ENCODE measurements at regions not wholly inside any gene's neighbourhood (a gene's known extent, or its start where the extent isn't known, plus 50 kb on each side); places are given as distances from the start of the nearest gene placed in this dataset.

GRCh38 chr13:22253107-22253506, 582.2 kb downstream of the FGF9 start:
- TF ChIP-seq CTCF (IDR thresholded peaks at IDR 0.05; ENCODE audit: low read depth, low read length) = no peak
- no peak for TF ChIP-seq MYC (IDR thresholded peaks at IDR 0.05; ENCODE audit: low read depth, low read length)
- TF ChIP-seq POLR2A (IDR thresholded peaks at IDR 0.05; ENCODE audit: extremely low read depth, insufficient read length) = no peak
- no peak for TF ChIP-seq MAX (IDR thresholded peaks at IDR 0.05; ENCODE audit: low read depth, low read length)
- no peak overlapping the region for H3K4me3 ChIP-seq (ENCODE audit: low read depth, low read length)
- DNase-seq (ENCODE audit: low read depth) = no peak

GRCh38 chr13:22256111-22256639, 585.3 kb downstream of the FGF9 start:
- DNase-seq (ENCODE audit: low read depth) = no peak
- H3K4me3 ChIP-seq (ENCODE audit: low read depth, low read length) = no peak overlapping the region
- TF ChIP-seq POLR2A (IDR thresholded peaks at IDR 0.05; ENCODE audit: extremely low read depth, insufficient read length) (no peak), MAX (IDR thresholded peaks at IDR 0.05; ENCODE audit: low read depth, low read length) (no peak), CTCF (IDR thresholded peaks at IDR 0.05; ENCODE audit: low read depth, low read length) (no peak)

GRCh38 chr13:22262001-22262885, 591.4 kb downstream of the FGF9 start:
- TF ChIP-seq POLR2A (IDR thresholded peaks at IDR 0.05; ENCODE audit: extremely low read depth, insufficient read length) (no peak), MYC (IDR thresholded peaks at IDR 0.05; ENCODE audit: low read depth, low read length) (no peak), CTCF (IDR thresholded peaks at IDR 0.05; ENCODE audit: low read depth, low read length) (no peak), MAX (IDR thresholded peaks at IDR 0.05; ENCODE audit: low read depth, low read length) (no peak)
- no peak for DNase-seq (ENCODE audit: low read depth)
- no peak overlapping the region for H3K4me3 ChIP-seq (ENCODE audit: low read depth, low read length)

- DNase-seq (ENCODE audit: low read depth) = no peak
- no peak overlapping the region for H3K4me3 ChIP-seq (ENCODE audit: low read depth, low read length)
- no peak for TF ChIP-seq MAX (IDR thresholded peaks at IDR 0.05; ENCODE audit: low read depth, low read length)
- TF ChIP-seq CTCF (IDR thresholded peaks at IDR 0.05; ENCODE audit: low read depth, low read length) = no peak
- no peak for TF ChIP-seq POLR2A (IDR thresholded peaks at IDR 0.05; ENCODE audit: extremely low read depth, insufficient read length)
- no peak for TF ChIP-seq MYC (IDR thresholded peaks at IDR 0.05; ENCODE audit: low read depth, low read length)
Measured at GRCh38 chr13:22263185-22263584, 592.3 kb downstream of the FGF9 start.

GRCh38 chr13:22265563-22265962, 594.7 kb downstream of the FGF9 start:
- TF ChIP-seq POLR2A (IDR thresholded peaks at IDR 0.05; ENCODE audit: extremely low read depth, insufficient read length) = no peak
- TF ChIP-seq CTCF (IDR thresholded peaks at IDR 0.05; ENCODE audit: low read depth, low read length) = no peak
- no peak for TF ChIP-seq MAX (IDR thresholded peaks at IDR 0.05; ENCODE audit: low read depth, low read length)
- TF ChIP-seq MYC (IDR thresholded peaks at IDR 0.05; ENCODE audit: low read depth, low read length) = no peak
- no peak for DNase-seq (ENCODE audit: low read depth)
- H3K4me3 ChIP-seq (ENCODE audit: low read depth, low read length) = no peak overlapping the region
